ENCODE measurements at regions not wholly inside any gene's neighbourhood (a gene's known extent, or its start where the extent isn't known, plus 50 kb on each side); places are given as distances from the start of the nearest gene placed in this dataset.

DNA sequence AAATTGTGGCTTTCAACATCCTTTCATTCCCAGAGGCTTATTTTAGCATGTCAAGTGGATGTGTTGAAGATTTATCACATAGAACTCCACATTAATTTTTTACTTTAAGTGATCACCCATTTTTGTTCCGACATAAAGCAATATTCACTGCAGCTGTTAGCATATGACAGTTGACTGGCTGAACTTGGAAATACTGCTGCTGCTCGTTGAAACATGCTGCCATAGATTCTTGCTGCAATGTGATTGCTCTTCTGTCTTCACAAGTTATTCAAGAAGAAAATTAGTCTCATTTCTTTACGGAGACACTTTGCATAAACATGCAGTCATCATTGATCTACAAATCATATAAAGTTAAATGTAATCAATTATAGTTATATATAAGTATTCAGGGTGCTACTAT lies 248.4 kb downstream of the SAMD5 start:
- dilution Hi-C loops (cut with HindIII; ENCODE audit: low sequenced_read_pairs, unreplicated experiment) (no loop called here), in situ Hi-C loops (cut with MboI; ENCODE audit: low sequenced_read_pairs) (no loop called here), intact Hi-C loops (cut with micrococcal nuclease) (loop anchor here (10.0 kb wide), 1 partner anchor 408 kb away; no protein-coding TSS in a partner anchor)
- H3K9me1 ChIP-seq (ENCODE audit: insufficient read depth, low read length): no peaks in the 10 kb centered on the region
- H2BK15ac ChIP-seq (ENCODE audit: low read depth, low read length): no peak overlapping the region
- no peak overlapping the region for H2AK5ac ChIP-seq (ENCODE audit: low read depth, low read length)
- peaks cover 5% of the 10 kb centered on the region for H3K4me1 ChIP-seq (ENCODE audit: control insufficient read depth, insufficient read depth, low read length)
- H2BK20ac ChIP-seq (ENCODE audit: low read depth, low read length): no peak overlapping the region
- H3K4ac ChIP-seq (ENCODE audit: low read depth, low read length): no peak overlapping the region
- H4K91ac ChIP-seq (ENCODE audit: insufficient read depth, low read depth, low read length): no peak overlapping the region
- DNase-seq (no peak), ATAC-seq (ENCODE audit: low read depth) (no peak)
- H3K18ac ChIP-seq (ENCODE audit: low read depth, low read length): no peak overlapping the region
- CTCF ChIA-PET: no interaction called here
- H3K14ac ChIP-seq (replicated peaks; ENCODE audit: low read depth, low read length): no peak overlapping the region
- H3K36me3 ChIP-seq (ENCODE audit: control insufficient read depth, insufficient read depth, low read length): no peaks in the 10 kb centered on the region
- no peak overlapping the region for H2BK120ac ChIP-seq (ENCODE audit: low read depth, low read length)
- no peak for TF ChIP-seq CHD1 (IDR thresholded peaks at IDR 0.05; ENCODE audit: low read depth, low read length)
- no peak for TF ChIP-seq FOS (IDR thresholded peaks at IDR 0.05; ENCODE audit: low read depth, low read length)
- no peak for TF ChIP-seq RFX5 (IDR thresholded peaks at IDR 0.05; ENCODE audit: low read depth, low read length)
- TF ChIP-seq, protein P1, sequence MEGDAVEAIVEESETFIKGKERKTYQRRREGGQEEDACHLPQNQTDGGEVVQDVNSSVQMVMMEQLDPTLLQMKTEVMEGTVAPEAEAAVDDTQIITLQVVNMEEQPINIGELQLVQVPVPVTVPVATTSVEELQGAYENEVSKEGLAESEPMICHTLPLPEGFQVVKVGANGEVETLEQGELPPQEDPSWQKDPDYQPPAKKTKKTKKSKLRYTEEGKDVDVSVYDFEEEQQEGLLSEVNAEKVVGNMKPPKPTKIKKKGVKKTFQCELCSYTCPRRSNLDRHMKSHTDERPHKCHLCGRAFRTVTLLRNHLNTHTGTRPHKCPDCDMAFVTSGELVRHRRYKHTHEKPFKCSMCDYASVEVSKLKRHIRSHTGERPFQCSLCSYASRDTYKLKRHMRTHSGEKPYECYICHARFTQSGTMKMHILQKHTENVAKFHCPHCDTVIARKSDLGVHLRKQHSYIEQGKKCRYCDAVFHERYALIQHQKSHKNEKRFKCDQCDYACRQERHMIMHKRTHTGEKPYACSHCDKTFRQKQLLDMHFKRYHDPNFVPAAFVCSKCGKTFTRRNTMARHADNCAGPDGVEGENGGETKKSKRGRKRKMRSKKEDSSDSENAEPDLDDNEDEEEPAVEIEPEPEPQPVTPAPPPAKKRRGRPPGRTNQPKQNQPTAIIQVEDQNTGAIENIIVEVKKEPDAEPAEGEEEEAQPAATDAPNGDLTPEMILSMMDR (conservative IDR thresholded peaks at IDR 0.05; ENCODE audit: low read depth, low read length): no peak
- no peak for TF ChIP-seq MXI1 (IDR thresholded peaks at IDR 0.05; ENCODE audit: borderline replicate concordance, low read depth, low read length)
- TF ChIP-seq, protein P2, sequence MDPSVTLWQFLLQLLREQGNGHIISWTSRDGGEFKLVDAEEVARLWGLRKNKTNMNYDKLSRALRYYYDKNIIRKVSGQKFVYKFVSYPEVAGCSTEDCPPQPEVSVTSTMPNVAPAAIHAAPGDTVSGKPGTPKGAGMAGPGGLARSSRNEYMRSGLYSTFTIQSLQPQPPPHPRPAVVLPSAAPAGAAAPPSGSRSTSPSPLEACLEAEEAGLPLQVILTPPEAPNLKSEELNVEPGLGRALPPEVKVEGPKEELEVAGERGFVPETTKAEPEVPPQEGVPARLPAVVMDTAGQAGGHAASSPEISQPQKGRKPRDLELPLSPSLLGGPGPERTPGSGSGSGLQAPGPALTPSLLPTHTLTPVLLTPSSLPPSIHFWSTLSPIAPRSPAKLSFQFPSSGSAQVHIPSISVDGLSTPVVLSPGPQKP (IDR thresholded peaks at IDR 0.05; ENCODE audit: borderline replicate concordance, low read depth, low read length): no peak
- TF ChIP-seq MAZ (IDR thresholded peaks at IDR 0.05; ENCODE audit: borderline replicate concordance, low read depth, low read length): no peak
- no peak for TF ChIP-seq NFE2L2 (IDR thresholded peaks at IDR 0.05; ENCODE audit: low read depth, low read length)
- no peak for TF ChIP-seq SMC3 (IDR thresholded peaks at IDR 0.05; ENCODE audit: low read depth, low read length)
- no peak for TF ChIP-seq CEBPB (IDR thresholded peaks at IDR 0.05; ENCODE audit: low read depth, low read length)
- TF ChIP-seq POLR2A (IDR thresholded peaks at IDR 0.05; ENCODE audit: low read depth, low read length): no peak
- no peak for TF ChIP-seq MAFK (IDR thresholded peaks at IDR 0.05; ENCODE audit: low read depth, low read length)
- TF ChIP-seq RAD21 (IDR thresholded peaks at IDR 0.05; ENCODE audit: low read length): no peak
- no peak for TF ChIP-seq BHLHE40 (IDR thresholded peaks at IDR 0.05; ENCODE audit: low read depth, low read length)
- H4K8ac ChIP-seq (ENCODE audit: low read depth in 2 of 2, low read length in 2 of 2): no peak overlapping the region
- H4K20me1 ChIP-seq (ENCODE audit: insufficient read depth, low read length): no peaks in the 10 kb centered on the region
- no peak overlapping the region for H3K9ac ChIP-seq (ENCODE audit: low read depth, low read length)
- POLR2A ChIA-PET (ENCODE audit: unreplicated experiment): no interaction called here
- WGBS, 2 experiments (ENCODE audit: extremely low coverage in 2 of 2, insufficient read length in 1 of 2): no CpG with 5 or more reads among the region's 3 CpGs
- H3K9me3 ChIP-seq (ENCODE audit: control insufficient read depth, insufficient read depth, low read length): no peaks in the 10 kb centered on the region
- no peak overlapping the region for H4K5ac ChIP-seq (ENCODE audit: low read depth, low read length)
- H3K79me1 ChIP-seq (ENCODE audit: low read depth in 1 of 2, low read length in 2 of 2): no peaks in the 10 kb centered on the region
- no peak overlapping the region for H3K56ac ChIP-seq (ENCODE audit: extremely low read depth, insufficient read depth, low read length)
- no peak overlapping the region for H3K23ac ChIP-seq (ENCODE audit: low read depth, low read length)
- no TSS peak for BruUV-seq (replicated peaks)
- no peak overlapping the region for H3K4me3 ChIP-seq (ENCODE audit: insufficient read depth, low read depth, low read length)
- no peak overlapping the region for H3K4me2 ChIP-seq (ENCODE audit: low read depth, low read length)
- H3K27ac ChIP-seq (ENCODE audit: insufficient read depth, low read length): no peak overlapping the region
- no peaks in the 10 kb centered on the region for H3K27me3 ChIP-seq (ENCODE audit: control insufficient read depth, insufficient read depth, low read length)
- H2AK9ac ChIP-seq (replicated peaks; ENCODE audit: low read depth, low read length, poor library complexity): no peak overlapping the region
- H2BK5ac ChIP-seq (ENCODE audit: low read depth, low read length, poor library complexity, severe bottlenecking): no peak overlapping the region
- no peak overlapping the region for H2AFZ ChIP-seq (replicated peaks; ENCODE audit: low read length, poor library complexity)

All from IMR-90 (cell line).